GM12878 (cell line): ENCODE measurements at regions not wholly inside any gene's neighbourhood (a gene's known extent, or its start where the extent isn't known, plus 50 kb on each side); places are given as distances from the start of the nearest gene placed in this dataset.

Experiments
- ATAC-seq: fragments of 200-7000 bp; cut with Tn5 transposase; 3 replicates; pipeline ENCODE4 v1.9.1; 2020; ENCODE audit warnings: mild to moderate bottlenecking, moderate library complexity
- BruUV-seq: library from RNA; stranded (reverse); fragments of 400-500 nt; replicated peaks from 2 replicates; lab custom pipeline; 2021; lab: Mats Ljungman, UMichigan
- CTCF ChIA-PET: fragments of 300-600 bp; sonication (Branson Sonifier 250); formaldehyde crosslinking; extraction: SDS; loops from one replicate; lab custom pipeline; 2021; ENCODE audit warnings: inconsistent platforms; lab: Yijun Ruan, JAX
- POLR2A ChIA-PET: fragments of 350-600 bp; formaldehyde crosslinking; extraction: SDS; loops from one replicate; lab custom pipeline; 2021; ENCODE audit warnings: inconsistent platforms; lab: Charles Lee
- RAD21 ChIA-PET: fragments of 300-600 bp; sonication (Branson Sonifier 250); formaldehyde crosslinking; loops from one replicate; lab custom pipeline; 2023; ENCODE audit warnings: antibody characterized with exemption; ENCODE audit not compliant: unreplicated experiment; lab: Charles Lee
- SMC1A ChIA-PET: fragments of 300-600 bp; sonication (Branson Sonifier 250); formaldehyde crosslinking; loops from one replicate; lab custom pipeline; 2023; ENCODE audit not compliant: unreplicated experiment, uncharacterized antibody; lab: Charles Lee
- DNase-seq: peaks from one replicate; pipeline ENCODE4 v3.0.0-alpha.2; 2011; ENCODE audit warnings: low read depth, low spot score
- FAIRE-seq: peaks from 3 replicates; lab custom pipeline; 2011; peaks lifted over from hg19 to GRCh38; lab: Jason Lieb, UNC
- H2AFZ ChIP-seq: 2 replicates; pipeline ENCODE4 v1.6.0; 2011; ENCODE audit warnings: low read depth, low read length, control low read depth; ENCODE audit not compliant: control insufficient read depth
- H3K27ac ChIP-seq: 2 replicates; pipeline ENCODE4 v1.5.1; 2011; ENCODE audit warnings: control low read depth; ENCODE audit not compliant: control insufficient read depth, insufficient read depth
- H3K27me3 ChIP-seq, 2 experiments: replicated peaks in 1 of 2; 2 replicates each; pipeline versions ENCODE4 v1.6.0 to v1.6.1; 2011; ENCODE audit warnings: low read length in 1 of 2; ENCODE audit not compliant: control insufficient read depth in 2 of 2, insufficient read depth in 2 of 2
- H3K36me3 ChIP-seq, 2 experiments: 2 replicates each; pipeline ENCODE4 v1.5.1; 2011; ENCODE audit warnings: low read length in 1 of 2; ENCODE audit not compliant: control insufficient read depth in 2 of 2, insufficient read depth in 2 of 2
- H3K4me1 ChIP-seq: 2 replicates; pipeline ENCODE4 v1.6.1; 2011; ENCODE audit warnings: mild to moderate bottlenecking, low read length, moderate library complexity, mixed read lengths; ENCODE audit not compliant: control insufficient read depth, insufficient read depth
- H3K4me2 ChIP-seq: 2 replicates; pipeline ENCODE4 v1.6.0; 2011; ENCODE audit warnings: control low read depth; ENCODE audit not compliant: control insufficient read depth, insufficient read depth
- H3K4me3 ChIP-seq: fragments of 200-600 bp; sonication (generic); 2 replicates; pipeline ENCODE4 v1.5.1; 2016
- H3K79me2 ChIP-seq: 2 replicates; pipeline ENCODE4 v1.6.0; 2011; ENCODE audit warnings: low read length; ENCODE audit not compliant: control insufficient read depth, insufficient read depth
- H3K9ac ChIP-seq: 2 replicates; pipeline ENCODE4 v1.8.0; 2011; ENCODE audit warnings: low read length, control low read depth, mixed read lengths; ENCODE audit not compliant: control insufficient read depth, insufficient read depth
- H3K9me3 ChIP-seq: replicated peaks from 3 replicates; pipeline ENCODE4 v1.5.1; 2011; ENCODE audit warnings: mild to moderate bottlenecking, low read length; ENCODE audit not compliant: control insufficient read depth, insufficient read depth
- H4K20me1 ChIP-seq: 2 replicates; pipeline ENCODE4 v1.6.0; 2011; ENCODE audit not compliant: control insufficient read depth, insufficient read depth
- ATF7 ChIP-seq: fragments of 450-650 bp; IDR thresholded peaks from 2 replicates; pipeline ENCODE4 v1.6.1; 2016; ENCODE audit warnings: low read depth, mild to moderate bottlenecking
- DPF2 ChIP-seq: fragments of 450-650 bp; IDR thresholded peaks from 2 replicates; pipeline ENCODE4 v1.6.1; 2017; ENCODE audit warnings: mild to moderate bottlenecking
- FOXM1 ChIP-seq: IDR thresholded peaks from 2 replicates; pipeline ENCODE4 v1.6.1; 2012; ENCODE audit warnings: low read depth, mild to moderate bottlenecking, inconsistent platforms, low read length, moderate library complexity
- GATAD2B ChIP-seq: fragments of 450-650 bp; conservative IDR thresholded peaks from 2 replicates; pipeline ENCODE4 v1.6.1; 2017; ENCODE audit warnings: low read depth, mild to moderate bottlenecking, moderate library complexity
- IKZF1 ChIP-seq: fragments of 450-650 bp; conservative IDR thresholded peaks from 2 replicates; pipeline ENCODE4 v1.6.1; 2017; ENCODE audit warnings: antibody characterized with exemption, mild to moderate bottlenecking
- IKZF2 ChIP-seq, 2 experiments: fragments of 450-650 bp; IDR thresholded peaks; 2 replicates each; pipeline ENCODE4 v1.6.1; 2017; ENCODE audit warnings: mild to moderate bottlenecking in 2 of 2, moderate library complexity in 2 of 2
- MXI1 ChIP-seq: fragments of 150-350 bp; IDR thresholded peaks from 2 replicates; pipeline ENCODE4 v1.6.1; 2011; ENCODE audit warnings: low read depth, mild to moderate bottlenecking, inconsistent platforms, low read length, improper control_type of control experiment
- NR2F1 ChIP-seq: fragments of 450-650 bp; conservative IDR thresholded peaks from 2 replicates; pipeline ENCODE4 v1.6.1; 2017; ENCODE audit warnings: mild to moderate bottlenecking
- POLR2A ChIP-seq: IDR thresholded peaks from 2 replicates; pipeline ENCODE4 v1.6.1; 2011; ENCODE audit warnings: low read depth, mild to moderate bottlenecking, low read length
- RUNX3 ChIP-seq: IDR thresholded peaks from 2 replicates; pipeline ENCODE4 v1.6.1; 2012; ENCODE audit warnings: low read length, inconsistent platforms
- SIN3A ChIP-seq: IDR thresholded peaks from 2 replicates; pipeline ENCODE4 v1.6.1; 2012; ENCODE audit warnings: low read depth, low read length, improper control_type of control experiment
- SP1 ChIP-seq: IDR thresholded peaks from one replicate; pipeline ENCODE4 v1.6.1; 2011; ENCODE audit warnings: low read depth, low read length
- ZSCAN29 ChIP-seq: fragments of 450-650 bp; IDR thresholded peaks from 2 replicates; pipeline ENCODE4 v1.6.1; 2017; ENCODE audit warnings: mild to moderate bottlenecking, moderate library complexity
- whole genome bisulfite sequencing: methylation state at CpG from one replicate; pipeline ENCODE4 v1.1.6; 2016; ENCODE audit warnings: low lambda C conversion rate; ENCODE audit not compliant: insufficient replicate concordance, insufficient coverage; ENCODE audit errors: missing lambda C conversion rate; 5-methylcytosine and 5-hydroxymethylcytosine counted together
- in situ Hi-C: fragments of 300-500 bp; cut with MboI; formaldehyde crosslinking; loops from 9 replicates; pipeline ENCODE4 v1.14.3; 2018; ENCODE audit warnings: mixed read lengths
- intact Hi-C: fragments of 100-400 bp; cut with micrococcal nuclease; formaldehyde crosslinking; loops from one replicate; pipeline ENCODE4 v1.14.2; 2022; ENCODE audit not compliant: unreplicated experiment
- TF ChIP-seq, protein P1 (sequence below): fragments of 450-650 bp; IDR thresholded peaks from 2 replicates; pipeline ENCODE4 v1.6.1; 2016; ENCODE audit warnings: mild to moderate bottlenecking
- TF ChIP-seq, protein P2 (sequence below): IDR thresholded peaks from 2 replicates; pipeline ENCODE4 v1.6.1; 2012; ENCODE audit warnings: low read depth, low read length, improper control_type of control experiment
- TF ChIP-seq, protein P3 (sequence below): fragments of 450-650 bp; formaldehyde crosslinking; IDR thresholded peaks from 2 replicates; pipeline ENCODE4 v1.5.0; 2022; ENCODE audit warnings: mild to moderate bottlenecking, missing genetic modification characterization

- no peaks in the 10 kb centered on the region; the same call in 1 of the 3 replicates for H3K9me3 ChIP-seq
- peak overlapping the region; percentile 67 for H3K4me2 ChIP-seq
- peak overlapping the region; percentile 61; the same call in 1 of the 2 replicates for H3K27ac ChIP-seq
- ChIA-PET SMC1A (interaction anchor here (0.7 to 1.7 kb wide), 8 partner anchors 16 to 97 kb away, joined by 3 to 6 read pairs (median 3); no protein-coding TSS in a partner anchor), POLR2A (interaction anchor here (1.8 kb wide), 1 partner anchor 17 kb away, joined by 10 read pairs; no protein-coding TSS in a partner anchor), RAD21 (interaction anchor here (1.2 to 3.1 kb wide), 5 partner anchors 17 to 114 kb away, joined by 3 to 13 read pairs (median 4); no protein-coding TSS in a partner anchor), CTCF (interaction anchor here (0.6 to 2.2 kb wide), 3 partner anchors 38 to 366 kb away, joined by 3 to 9 read pairs (median 5); no protein-coding TSS in a partner anchor)
- DNase-seq (peak; percentile 73), ATAC-seq (peak; percentile 99), FAIRE-seq (peak; percentile 85)
- no peaks in the 10 kb centered on the region for H4K20me1 ChIP-seq
- no peaks in the 10 kb centered on the region for H3K27me3 ChIP-seq
- 2% methylated on average over 37 of the region's 37 CpGs for WGBS
- no peaks in the 10 kb centered on the region for H3K36me3 ChIP-seq
- BruUV-seq: no TSS peak
- H3K79me2 ChIP-seq: no peaks in the 10 kb centered on the region
- in situ Hi-C loops: no loop called here
- peak overlapping the region; percentile 75 for H3K4me3 ChIP-seq
- peak overlapping the region; percentile 96 for H2AFZ ChIP-seq
- H3K9ac ChIP-seq: peak overlapping the region; percentile 76
- intact Hi-C loops: no loop called here
- no peaks in the 10 kb centered on the region for H3K4me1 ChIP-seq
- TF ChIP-seq DPF2 (peak; percentile 57; the same call in 1 of the 2 replicates), POLR2A (peak; percentile 74), FOXM1 (no peak), NR2F1 (peak; percentile 41; the same call in 1 of the 2 replicates), SIN3A (peak; percentile 95), MXI1 (peak; percentile 90; the same call in 1 of the 2 replicates), ATF7 (no peak), ZSCAN29 (no peak), GATAD2B (peak; percentile 56; the same call in 1 of the 2 replicates), RUNX3 (no peak), IKZF2 (IDR thresholded peaks at IDR 0.05) (0 out of 4 replicates have a peak, but pooled peaks of 1 of the 2 experiments have one; percentile 14), IKZF1 (peak; percentile 57; the same call in 1 of the 2 replicates), SP1 (peak; percentile 56)
- TF ChIP-seq, protein P1, sequence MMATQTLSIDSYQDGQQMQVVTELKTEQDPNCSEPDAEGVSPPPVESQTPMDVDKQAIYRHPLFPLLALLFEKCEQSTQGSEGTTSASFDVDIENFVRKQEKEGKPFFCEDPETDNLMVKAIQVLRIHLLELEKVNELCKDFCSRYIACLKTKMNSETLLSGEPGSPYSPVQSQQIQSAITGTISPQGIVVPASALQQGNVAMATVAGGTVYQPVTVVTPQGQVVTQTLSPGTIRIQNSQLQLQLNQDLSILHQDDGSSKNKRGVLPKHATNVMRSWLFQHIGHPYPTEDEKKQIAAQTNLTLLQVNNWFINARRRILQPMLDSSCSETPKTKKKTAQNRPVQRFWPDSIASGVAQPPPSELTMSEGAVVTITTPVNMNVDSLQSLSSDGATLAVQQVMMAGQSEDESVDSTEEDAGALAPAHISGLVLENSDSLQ: peak; percentile 85
- TF ChIP-seq, protein P2, sequence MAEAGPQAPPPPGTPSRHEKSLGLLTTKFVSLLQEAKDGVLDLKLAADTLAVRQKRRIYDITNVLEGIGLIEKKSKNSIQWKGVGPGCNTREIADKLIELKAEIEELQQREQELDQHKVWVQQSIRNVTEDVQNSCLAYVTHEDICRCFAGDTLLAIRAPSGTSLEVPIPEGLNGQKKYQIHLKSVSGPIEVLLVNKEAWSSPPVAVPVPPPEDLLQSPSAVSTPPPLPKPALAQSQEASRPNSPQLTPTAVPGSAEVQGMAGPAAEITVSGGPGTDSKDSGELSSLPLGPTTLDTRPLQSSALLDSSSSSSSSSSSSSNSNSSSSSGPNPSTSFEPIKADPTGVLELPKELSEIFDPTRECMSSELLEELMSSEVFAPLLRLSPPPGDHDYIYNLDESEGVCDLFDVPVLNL: peak; percentile 85
- TF ChIP-seq, protein P3, sequence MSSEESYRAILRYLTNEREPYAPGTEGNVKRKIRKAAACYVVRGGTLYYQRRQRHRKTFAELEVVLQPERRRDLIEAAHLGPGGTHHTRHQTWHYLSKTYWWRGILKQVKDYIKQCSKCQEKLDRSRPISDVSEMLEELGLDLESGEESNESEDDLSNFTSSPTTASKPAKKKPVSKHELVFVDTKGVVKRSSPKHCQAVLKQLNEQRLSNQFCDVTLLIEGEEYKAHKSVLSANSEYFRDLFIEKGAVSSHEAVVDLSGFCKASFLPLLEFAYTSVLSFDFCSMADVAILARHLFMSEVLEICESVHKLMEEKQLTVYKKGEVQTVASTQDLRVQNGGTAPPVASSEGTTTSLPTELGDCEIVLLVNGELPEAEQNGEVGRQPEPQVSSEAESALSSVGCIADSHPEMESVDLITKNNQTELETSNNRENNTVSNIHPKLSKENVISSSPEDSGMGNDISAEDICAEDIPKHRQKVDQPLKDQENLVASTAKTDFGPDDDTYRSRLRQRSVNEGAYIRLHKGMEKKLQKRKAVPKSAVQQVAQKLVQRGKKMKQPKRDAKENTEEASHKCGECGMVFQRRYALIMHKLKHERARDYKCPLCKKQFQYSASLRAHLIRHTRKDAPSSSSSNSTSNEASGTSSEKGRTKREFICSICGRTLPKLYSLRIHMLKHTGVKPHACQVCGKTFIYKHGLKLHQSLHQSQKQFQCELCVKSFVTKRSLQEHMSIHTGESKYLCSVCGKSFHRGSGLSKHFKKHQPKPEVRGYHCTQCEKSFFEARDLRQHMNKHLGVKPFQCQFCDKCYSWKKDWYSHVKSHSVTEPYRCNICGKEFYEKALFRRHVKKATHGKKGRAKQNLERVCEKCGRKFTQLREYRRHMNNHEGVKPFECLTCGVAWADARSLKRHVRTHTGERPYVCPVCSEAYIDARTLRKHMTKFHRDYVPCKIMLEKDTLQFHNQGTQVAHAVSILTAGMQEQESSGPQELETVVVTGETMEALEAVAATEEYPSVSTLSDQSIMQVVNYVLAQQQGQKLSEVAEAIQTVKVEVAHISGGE (CRISPR knock-in tag): no peak
Measured at GRCh38 chr7:65269150-65269856, 104.4 kb upstream of the ZNF92 start.
